CD4-positive, alpha-beta T cell treated with Interleukin-2 at 100 ng/mL for 4 hours (primary cell): ENCODE measurements at regions not wholly inside any gene's neighbourhood (a gene's known extent, or its start where the extent isn't known, plus 50 kb on each side); places are given as distances from the start of the nearest gene placed in this dataset.
A peak's percentile ranks its signal among the peaks of the same experiment; 100 is the strongest.
"Not testable (repeated sequence)": the region's sequence is repeated elsewhere in the genome, so short reads cannot be mapped to it uniquely, and the experiment has no call there.

Experiments
- DNase-seq: peaks from one replicate; pipeline ENCODE4 v3.0.0-alpha.2; 2020; ENCODE audit warnings: low spot score

DNA sequence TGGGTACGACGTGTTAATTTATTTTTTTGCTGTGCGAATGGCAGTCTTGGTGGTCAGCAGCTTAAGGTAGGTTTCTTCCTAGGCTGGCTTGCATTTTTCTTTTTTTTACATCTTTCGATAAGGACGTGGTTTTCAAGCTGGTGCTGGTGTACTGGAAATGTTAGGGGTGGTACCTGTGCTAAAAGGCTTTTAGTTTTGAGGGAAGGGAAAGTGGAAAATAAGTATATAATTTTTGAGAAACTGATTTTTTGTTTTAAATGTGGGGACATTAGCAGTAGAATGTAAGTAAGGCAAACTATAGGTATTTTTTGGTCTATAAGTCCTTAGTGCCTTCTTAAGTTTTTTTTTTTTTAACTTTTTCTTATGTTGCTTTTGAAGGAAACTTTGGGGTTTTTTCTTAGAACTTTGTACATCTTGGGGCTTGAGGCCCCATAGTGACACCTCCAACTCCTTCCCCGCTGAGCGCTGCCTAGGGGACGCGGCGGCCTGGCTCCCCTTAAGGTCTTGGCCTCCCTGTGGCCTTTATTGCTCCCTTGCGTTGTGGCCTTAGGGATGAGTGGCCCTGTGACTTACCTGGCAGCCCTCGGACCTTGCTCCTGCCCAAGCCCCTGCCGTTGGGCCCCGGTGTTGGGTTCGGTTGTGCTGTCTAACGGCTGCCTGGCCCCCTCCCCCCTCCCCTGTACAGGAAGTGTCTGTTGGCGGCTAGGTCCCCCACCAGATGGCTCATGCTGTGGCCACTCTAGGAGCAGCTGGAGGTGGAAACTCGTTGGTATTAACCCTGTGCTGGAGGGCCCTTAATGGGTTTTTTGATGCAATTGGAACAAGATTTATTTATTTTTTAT is 88.0 kb upstream of the RPRML start:
- peak; percentile 85 for DNase-seq

DNA sequence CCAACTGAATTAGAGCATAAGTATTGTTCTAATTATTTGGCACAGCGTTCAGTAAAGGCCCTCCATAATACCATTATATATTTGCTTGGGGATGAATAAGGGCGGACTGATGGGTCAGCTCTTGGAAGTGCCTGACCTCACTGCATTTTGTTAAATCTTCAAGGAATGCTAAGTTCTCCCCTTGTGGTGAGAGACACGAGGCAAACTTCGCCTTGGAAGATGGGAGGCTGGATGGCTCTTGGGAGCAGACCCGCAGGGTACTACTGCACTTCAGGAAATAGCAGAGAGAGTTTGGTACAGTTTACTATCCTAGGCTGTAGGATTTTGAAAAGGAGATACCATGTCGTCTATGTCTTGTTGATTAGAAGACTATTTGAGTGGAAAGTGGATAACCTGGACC is 87.0 kb upstream of the RPRML start:
- DNase-seq, result no peak

DNA sequence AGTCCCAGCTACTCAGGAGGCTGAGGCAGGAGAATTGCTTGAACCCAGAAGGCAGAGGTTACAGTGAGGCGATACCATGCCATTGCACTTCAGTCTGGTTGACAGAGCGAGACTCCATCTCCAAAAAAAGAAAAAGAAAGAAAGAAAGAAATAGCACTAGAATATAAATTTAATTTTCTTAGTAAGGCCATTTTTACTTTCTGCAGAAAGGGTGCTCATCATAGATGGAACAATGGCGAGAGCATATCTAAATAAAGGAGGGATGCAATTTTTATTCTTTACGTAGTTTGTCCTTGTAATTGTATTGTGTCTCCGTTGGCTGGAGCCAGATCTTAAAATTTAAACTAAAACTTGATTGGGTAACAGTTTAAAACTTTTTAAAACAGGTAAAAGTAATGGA is 85.6 kb upstream of the RPRML start:
- DNase-seq, result no peak

DNA sequence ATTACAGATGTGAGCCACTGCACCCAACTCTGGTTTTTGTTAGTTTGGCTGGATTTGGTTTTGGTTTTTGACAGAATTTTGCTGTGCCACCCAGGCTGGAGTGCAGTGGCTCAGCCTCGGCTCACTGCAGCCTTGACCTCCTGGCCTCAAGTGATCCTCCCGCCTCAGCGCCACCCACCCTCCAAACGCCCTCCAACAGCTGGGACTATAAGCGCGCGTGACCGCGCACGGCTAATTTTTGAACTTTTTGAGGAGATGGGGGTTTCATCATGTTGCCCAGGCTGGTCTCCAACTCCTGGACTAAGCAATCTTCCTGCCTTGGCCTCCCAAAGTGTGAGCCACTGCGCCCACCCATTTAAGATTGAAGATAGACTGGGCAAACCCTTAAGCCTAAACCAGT is 84.4 kb upstream of the RPRML start:
- DNase-seq, result no peak

DNA sequence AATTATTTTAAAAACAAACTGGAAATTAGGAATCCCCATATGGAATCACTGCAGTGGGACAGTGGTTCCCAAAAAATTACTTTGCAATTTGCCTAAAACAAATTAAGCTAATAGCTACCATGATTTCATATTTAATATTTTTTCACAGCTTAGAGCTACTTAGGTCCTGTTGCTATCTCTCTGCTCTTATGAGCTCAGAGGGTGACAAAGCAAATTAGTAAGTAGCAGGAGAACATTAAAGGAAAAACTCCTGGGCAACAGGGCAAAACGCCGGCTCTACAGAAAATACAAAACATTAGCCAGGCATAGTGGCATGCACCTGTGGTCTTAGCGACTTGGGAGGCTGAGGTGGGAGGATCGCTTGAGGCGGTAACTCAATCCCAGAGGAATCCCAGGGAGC is 83.8 kb upstream of the RPRML start:
- not testable (repeated sequence) for DNase-seq

DNA sequence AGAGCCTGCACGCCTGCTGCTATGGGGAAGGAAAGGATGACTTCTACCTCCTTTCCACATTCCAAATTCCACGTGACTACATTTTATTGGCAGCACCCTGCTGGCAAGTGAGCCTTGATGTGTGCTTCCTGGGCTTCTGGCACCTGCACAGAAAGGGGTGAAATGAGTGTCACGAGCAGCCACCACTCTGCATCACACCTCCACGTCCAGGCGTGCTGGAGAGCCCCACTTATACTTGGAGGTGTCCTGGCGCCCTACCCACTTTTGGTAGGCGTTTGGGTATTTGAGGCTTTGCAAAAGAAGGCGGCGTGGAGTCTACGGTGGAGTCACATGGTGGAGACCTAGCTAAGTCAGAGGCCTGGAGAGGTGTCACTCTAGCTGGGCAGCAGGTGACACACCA is 81.0 kb upstream of the RPRML start:
- not testable (repeated sequence) for DNase-seq

DNA sequence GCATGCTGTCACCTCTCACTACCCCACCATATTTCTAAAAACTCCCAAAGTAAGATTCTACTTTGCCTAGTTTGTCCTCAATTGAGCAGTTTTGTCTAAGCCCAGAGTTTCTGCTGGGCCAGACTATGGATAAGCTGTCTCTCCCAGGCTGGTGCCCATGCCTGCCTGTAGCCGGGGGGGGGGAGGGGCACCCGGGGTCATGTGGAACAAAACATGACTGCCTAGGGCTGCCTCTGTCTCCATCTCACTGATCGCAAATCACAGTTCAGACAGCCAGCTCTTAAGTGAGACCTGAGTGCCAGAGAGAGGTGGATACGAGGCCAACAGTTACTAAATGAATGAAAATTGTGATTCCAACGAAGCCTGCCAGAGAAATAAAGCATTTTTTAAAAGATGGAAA is 78.8 kb upstream of the RPRML start:
- DNase-seq, result no peak

DNA sequence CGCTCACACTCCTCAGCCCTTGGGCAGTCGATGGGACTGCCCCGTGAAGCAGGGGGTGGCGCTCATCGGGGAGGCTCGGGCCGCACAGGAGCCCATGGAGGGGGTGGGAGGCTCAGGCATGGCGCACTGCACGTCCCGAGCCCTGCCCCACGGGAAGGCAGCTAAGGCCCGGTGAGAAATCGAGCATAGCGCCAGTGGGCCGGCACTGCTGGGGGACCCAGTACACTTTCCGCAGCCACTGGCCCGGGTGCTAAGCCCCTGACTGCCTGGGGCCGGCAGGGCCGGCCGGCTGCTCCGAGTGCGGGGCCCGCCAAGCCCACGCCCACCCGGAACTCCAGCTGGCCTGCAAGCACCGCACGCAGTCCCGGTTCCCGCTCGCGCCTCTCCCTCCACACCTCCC is 78.2 kb upstream of the RPRML start:
- not testable (repeated sequence) for DNase-seq

DNA sequence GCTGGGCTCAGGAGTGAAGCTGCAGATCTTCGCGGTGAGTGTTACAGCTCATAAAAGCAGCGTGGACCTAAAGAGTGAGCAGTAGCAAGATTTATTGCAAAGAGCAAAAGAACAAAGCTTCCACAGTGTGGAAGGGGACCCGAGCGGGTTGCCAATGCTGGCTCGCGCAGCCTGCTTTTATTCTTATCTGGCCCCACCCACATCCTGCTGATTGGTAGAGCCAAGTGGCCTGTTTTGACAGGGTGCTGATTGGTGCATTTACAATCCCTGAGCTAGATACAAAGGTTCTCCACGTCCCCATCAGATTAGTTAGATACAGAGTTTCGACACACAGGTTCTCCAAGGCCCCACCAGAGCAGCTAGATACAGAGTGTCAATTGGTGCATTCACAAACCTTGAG is 77.6 kb upstream of the RPRML start:
- DNase-seq, result not testable (repeated sequence)
